SK-N-MC (cell line): ENCODE measurements at regions not wholly inside any gene's neighbourhood (a gene's known extent, or its start where the extent isn't known, plus 50 kb on each side); places are given as distances from the start of the nearest gene placed in this dataset.
"Not testable (repeated sequence)": the region's sequence is repeated elsewhere in the genome, so short reads cannot be mapped to it uniquely, and the experiment has no call there.

ENCODE experiments used
- EZH2 ChIP-seq: fragments of 200-600 bp; sonication (generic); IDR thresholded peaks from one replicate; pipeline ENCODE4 v1.6.1; 2017; ENCODE audit warnings: antibody characterized with exemption
- POLR2AphosphoS5 ChIP-seq: IDR thresholded peaks from 2 replicates; pipeline ENCODE4 v1.6.1; 2012; ENCODE audit warnings: mild to moderate bottlenecking, low read depth, low read length, borderline replicate concordance

DNA sequence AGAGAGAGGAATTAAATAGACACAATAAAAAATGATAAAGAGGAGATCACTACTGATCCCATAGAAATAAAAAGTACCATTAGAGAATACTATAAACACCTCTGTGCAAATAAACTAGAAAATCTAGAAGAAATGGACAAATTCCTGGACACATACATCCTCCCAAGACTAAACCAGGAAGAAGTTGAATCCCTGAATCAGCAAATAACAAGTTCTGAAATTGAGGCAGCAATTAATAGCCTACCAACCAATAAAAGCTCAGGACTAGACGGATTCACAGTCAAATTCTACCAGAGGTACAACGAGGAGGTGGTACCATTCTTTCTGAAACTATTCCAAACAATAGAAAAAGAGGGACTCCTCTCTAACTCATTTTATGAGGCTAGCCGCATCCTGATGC lies 862.7 kb upstream of the NRXN1 start:
- TF ChIP-seq POLR2AphosphoS5, EZH2: not testable (repeated sequence)
